B cell (primary cell): ENCODE measurements at regions not wholly inside any gene's neighbourhood (a gene's known extent, or its start where the extent isn't known, plus 50 kb on each side); places are given as distances from the start of the nearest gene placed in this dataset.

Source experiments
- ATAC-seq: fragments of 200-7000 bp; cut with Tn5 transposase; one replicate; pipeline ENCODE4 v1.10.0; 2021; ENCODE audit warnings: low read depth, mild to moderate bottlenecking, moderate number of reproducible peaks, moderate library complexity
- CTCF ChIA-PET: fragments of 350-600 bp; sonication (Branson Sonifier 250); formaldehyde crosslinking; loops from one replicate; lab custom pipeline; 2021; ENCODE audit warnings: antibody characterized with exemption, inconsistent platforms; lab: Charles Lee
- POLR2A ChIA-PET: fragments of 350-600 bp; sonication (Branson Sonifier 250); formaldehyde crosslinking; loops from one replicate; lab custom pipeline; 2021; ENCODE audit warnings: antibody characterized with exemption; lab: Charles Lee
- DNase-seq: peaks from one replicate; pipeline ENCODE4 v3.0.0; 2013
- H2AFZ ChIP-seq: 2 replicates; pipeline ENCODE4 v1.6.1; 2012; ENCODE audit warnings: mild to moderate bottlenecking, low read depth, low read length; ENCODE audit not compliant: insufficient read depth, poor library complexity, severe bottlenecking
- H3K27ac ChIP-seq, 2 donors: 1 replicate in 1 of 2; 2 replicates in 1 of 2; pipeline ENCODE4 v1.5.1; 2012 to 2013; ENCODE audit warnings: low read length in 2 of 2, mild to moderate bottlenecking in 2 of 2, moderate library complexity in 1 of 2
- H3K27me3 ChIP-seq, 4 experiments: fragments of 200-600 bp in 1 of 4; sonication (generic) in 1 of 4; replicated peaks in 1 of 4; 1 replicate in 2 of 4; 2 replicates in 2 of 4; pipeline versions ENCODE4 v1.6.1 to v1.7.0; 2013 to 2016; ENCODE audit warnings: low read length in 3 of 4, mild to moderate bottlenecking in 2 of 4, mixed read lengths in 1 of 4, moderate library complexity in 1 of 4; ENCODE audit not compliant: insufficient read depth in 4 of 4, control insufficient read depth in 3 of 4; ENCODE audit errors: control extremely low read depth in 1 of 4
- H3K36me3 ChIP-seq, 2 experiments: replicated peaks in 1 of 2; 1 replicate in 1 of 2; 2 replicates in 1 of 2; pipeline versions ENCODE4 v1.6.1 to v1.7.1; 2013; ENCODE audit warnings: low read length in 1 of 2; ENCODE audit not compliant: insufficient read depth in 2 of 2, control insufficient read depth in 1 of 2; ENCODE audit errors: control extremely low read depth in 1 of 2, extremely low read depth in 1 of 2
- H3K4me1 ChIP-seq, 2 donors: fragments of 200-600 bp in 1 of 2; sonication (generic) in 1 of 2; 1 replicate in 1 of 2; 2 replicates in 1 of 2; pipeline versions ENCODE4 v1.5.1 to v1.6.1; 2013 to 2017; ENCODE audit warnings: low read length in 2 of 2; ENCODE audit not compliant: control insufficient read depth in 2 of 2, insufficient read depth in 2 of 2
- H3K4me2 ChIP-seq: replicated peaks from 2 replicates; pipeline ENCODE3; 2012; ENCODE audit warnings: mild to moderate bottlenecking, low read depth, low read length; ENCODE audit not compliant: poor library complexity, severe bottlenecking
- H3K4me3 ChIP-seq, 5 experiments: fragments of 200-600 bp in 1 of 5; sonication (generic) in 1 of 5; 1 replicate in 3 of 5; 2 replicates in 2 of 5; pipeline versions ENCODE4 v1.5.1 to v1.7.0; 2011 to 2016; ENCODE audit warnings: low read length in 4 of 5, mild to moderate bottlenecking in 4 of 5, low read depth in 2 of 5, control low read depth in 1 of 5, moderate library complexity in 1 of 5; ENCODE audit not compliant: insufficient read depth in 1 of 5; ENCODE audit errors: control extremely low read depth in 1 of 5, extremely low read depth in 1 of 5
- H3K79me2 ChIP-seq: fragments of 200-600 bp; sonication (generic); one replicate; pipeline ENCODE4 v1.6.0; 2016; ENCODE audit warnings: low read length; ENCODE audit not compliant: control insufficient read depth, insufficient read depth
- H3K9ac ChIP-seq: fragments of 200-600 bp; sonication (generic); 2 replicates; pipeline ENCODE4 v1.6.1; 2017; ENCODE audit warnings: mild to moderate bottlenecking, low read length, moderate library complexity
- H3K9me3 ChIP-seq, 3 donors: one replicate each; pipeline versions ENCODE4 v1.6.1 to v1.7.1; 2013; ENCODE audit warnings: low read length in 2 of 3; ENCODE audit not compliant: control insufficient read depth in 2 of 3, insufficient read depth in 1 of 3; ENCODE audit errors: control extremely low read depth in 1 of 3
- H4K20me1 ChIP-seq: 2 replicates; pipeline ENCODE4 v1.6.0; 2012; ENCODE audit warnings: mild to moderate bottlenecking, low read length; ENCODE audit not compliant: insufficient read depth, control insufficient read depth, poor library complexity, severe bottlenecking
- H3K27ac Mint-ChIP-seq: one replicate; pipeline ENCODE4 v1.8.0; 2021; ENCODE audit warnings: mixed read lengths
- H3K27me3 Mint-ChIP-seq: one replicate; pipeline ENCODE4 v1.8.0; 2021; ENCODE audit warnings: mixed read lengths
- H3K4me1 Mint-ChIP-seq: one replicate; pipeline ENCODE4 v1.8.0; 2021; ENCODE audit warnings: mixed read lengths
- H3K4me3 Mint-ChIP-seq: one replicate; pipeline ENCODE4 v1.8.0; 2021; ENCODE audit warnings: mixed read lengths
- H3K9me3 Mint-ChIP-seq: one replicate; pipeline ENCODE4 v1.8.0; 2022; ENCODE audit warnings: mixed read lengths; ENCODE audit not compliant: insufficient read depth
- CTCF ChIP-seq: fragments of 200-600 bp; IDR thresholded peaks from one replicate; pipeline ENCODE4 v1.8.0; 2022; ENCODE audit warnings: antibody characterized with exemption, mild to moderate bottlenecking
- EZH2 ChIP-seq: IDR thresholded peaks from 2 replicates; pipeline ENCODE4 v1.6.1; 2012; ENCODE audit warnings: borderline replicate concordance, low read depth, mild to moderate bottlenecking, moderate library complexity, low read length; ENCODE audit not compliant: insufficient read depth, poor library complexity, severe bottlenecking
- WGBS: methylation state at CpG from one replicate; pipeline ENCODE4 v1.1.5; 2013; ENCODE audit warnings: missing lambda C conversion rate; ENCODE audit not compliant: insufficient coverage; 5-methylcytosine and 5-hydroxymethylcytosine counted together
- intact Hi-C: fragments of 100-400 bp; cut with micrococcal nuclease; formaldehyde crosslinking; loops from one replicate; pipeline ENCODE4 v1.10.0; 2022

GRCh38 chr5:35545190-35545589 is 72.5 kb upstream of the SPEF2 start:
- no peaks in the 10 kb centered on the region for H3K9me3 ChIP-seq
- no peak overlapping the region for H3K4me2 ChIP-seq
- no peak for DNase-seq
- no peak overlapping the region for H3K4me3 ChIP-seq
- H3K4me1 ChIP-seq = no peaks in the 10 kb centered on the region
- 84% methylated on average over 3 of the region's 4 CpGs for WGBS
- TF ChIP-seq CTCF (no peak), EZH2 (no peak)
- H3K79me2 ChIP-seq = no peaks in the 10 kb centered on the region
- no peak for ATAC-seq
- Mint-ChIP-seq H3K4me3 (no peak overlapping the region), H3K27ac (no peak overlapping the region), H3K4me1 (no peaks in the 10 kb centered on the region), H3K27me3 (no peaks in the 10 kb centered on the region), H3K9me3 (no peaks in the 10 kb centered on the region)
- ChIA-PET POLR2A (no interaction called here), CTCF (no interaction called here)
- intact Hi-C loops = no loop called here
- H4K20me1 ChIP-seq = no peaks in the 10 kb centered on the region
- H3K27me3 ChIP-seq = no peaks in the 10 kb centered on the region
- no peak overlapping the region for H3K9ac ChIP-seq
- H2AFZ ChIP-seq = no peak overlapping the region
- H3K27ac ChIP-seq = no peak overlapping the region
- H3K36me3 ChIP-seq = no peaks in the 10 kb centered on the region

GRCh38 chr5:35543408-35543807 is 74.3 kb upstream of the SPEF2 start:
- no peaks in the 10 kb centered on the region for H4K20me1 ChIP-seq
- no CpG with 5 or more reads among the region's 1 CpG for WGBS
- ATAC-seq = no peak
- H3K4me1 ChIP-seq = no peaks in the 10 kb centered on the region
- no peak overlapping the region for H3K4me2 ChIP-seq
- Mint-ChIP-seq H3K4me3 (no peak overlapping the region), H3K27ac (no peak overlapping the region), H3K4me1 (no peaks in the 10 kb centered on the region), H3K27me3 (no peaks in the 10 kb centered on the region), H3K9me3 (no peaks in the 10 kb centered on the region)
- no peak overlapping the region for H2AFZ ChIP-seq
- H3K9me3 ChIP-seq = no peaks in the 10 kb centered on the region
- H3K4me3 ChIP-seq = no peak overlapping the region
- H3K79me2 ChIP-seq = no peaks in the 10 kb centered on the region
- intact Hi-C loops = no loop called here
- POLR2A ChIA-PET = no interaction called here
- DNase-seq = no peak
- H3K36me3 ChIP-seq = no peaks in the 10 kb centered on the region
- CTCF ChIA-PET = no interaction called here
- H3K27ac ChIP-seq = no peak overlapping the region
- H3K9ac ChIP-seq = no peak overlapping the region
- TF ChIP-seq EZH2 (no peak), CTCF (no peak)
- no peaks in the 10 kb centered on the region for H3K27me3 ChIP-seq
